Glutamatergic neuron (in vitro differentiated cells): ENCODE measurements at regions not wholly inside any gene's neighbourhood (a gene's known extent, or its start where the extent isn't known, plus 50 kb on each side); places are given as distances from the start of the nearest gene placed in this dataset.

Experiments
- DNase-seq: peaks from one replicate; pipeline ENCODE4 v3.0.0; 2022
- H3K27ac Mint-ChIP-seq: one replicate; pipeline ENCODE4 v1.8.0; 2020; ENCODE audit warnings: mild to moderate bottlenecking, mixed read lengths, inconsistent platforms; ENCODE audit not compliant: unreplicated experiment
- H3K27me3 Mint-ChIP-seq: one replicate; pipeline ENCODE4 v1.8.0; 2020; ENCODE audit warnings: mild to moderate bottlenecking, moderate library complexity, mixed read lengths, inconsistent platforms; ENCODE audit not compliant: unreplicated experiment
- H3K36me3 Mint-ChIP-seq: one replicate; pipeline ENCODE4 v1.8.0; 2020; ENCODE audit warnings: mild to moderate bottlenecking, mixed read lengths, inconsistent platforms; ENCODE audit not compliant: unreplicated experiment
- H3K4me1 Mint-ChIP-seq: one replicate; pipeline ENCODE4 v1.8.0; 2020; ENCODE audit warnings: mild to moderate bottlenecking, low read depth, mixed read lengths, inconsistent platforms; ENCODE audit not compliant: unreplicated experiment
- H3K4me3 Mint-ChIP-seq: one replicate; pipeline ENCODE4 v1.8.0; 2020; ENCODE audit warnings: mild to moderate bottlenecking, mixed read lengths, inconsistent platforms; ENCODE audit not compliant: unreplicated experiment
- H3K9me3 Mint-ChIP-seq: one replicate; pipeline ENCODE4 v1.8.0; 2020; ENCODE audit warnings: mild to moderate bottlenecking, moderate library complexity, mixed read lengths, inconsistent platforms; ENCODE audit not compliant: unreplicated experiment
- TF ChIP-seq, protein P1 (sequence below): fragments of 200-600 bp; sonication (generic); IDR thresholded peaks from one replicate; pipeline ENCODE4 v1.5.0; 2021; ENCODE audit not compliant: partially characterized antibody, unreplicated experiment

- Mint-ChIP-seq H3K36me3 (no peaks in the 10 kb centered on the region), H3K27me3 (no peaks in the 10 kb centered on the region), H3K4me3 (no peak overlapping the region), H3K9me3 (no peaks in the 10 kb centered on the region), H3K27ac (no peak overlapping the region), H3K4me1 (no peaks in the 10 kb centered on the region)
- TF ChIP-seq, protein P1, sequence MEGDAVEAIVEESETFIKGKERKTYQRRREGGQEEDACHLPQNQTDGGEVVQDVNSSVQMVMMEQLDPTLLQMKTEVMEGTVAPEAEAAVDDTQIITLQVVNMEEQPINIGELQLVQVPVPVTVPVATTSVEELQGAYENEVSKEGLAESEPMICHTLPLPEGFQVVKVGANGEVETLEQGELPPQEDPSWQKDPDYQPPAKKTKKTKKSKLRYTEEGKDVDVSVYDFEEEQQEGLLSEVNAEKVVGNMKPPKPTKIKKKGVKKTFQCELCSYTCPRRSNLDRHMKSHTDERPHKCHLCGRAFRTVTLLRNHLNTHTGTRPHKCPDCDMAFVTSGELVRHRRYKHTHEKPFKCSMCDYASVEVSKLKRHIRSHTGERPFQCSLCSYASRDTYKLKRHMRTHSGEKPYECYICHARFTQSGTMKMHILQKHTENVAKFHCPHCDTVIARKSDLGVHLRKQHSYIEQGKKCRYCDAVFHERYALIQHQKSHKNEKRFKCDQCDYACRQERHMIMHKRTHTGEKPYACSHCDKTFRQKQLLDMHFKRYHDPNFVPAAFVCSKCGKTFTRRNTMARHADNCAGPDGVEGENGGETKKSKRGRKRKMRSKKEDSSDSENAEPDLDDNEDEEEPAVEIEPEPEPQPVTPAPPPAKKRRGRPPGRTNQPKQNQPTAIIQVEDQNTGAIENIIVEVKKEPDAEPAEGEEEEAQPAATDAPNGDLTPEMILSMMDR, result no peak
- DNase-seq, result no peak
Observed at GRCh38 chr18:14031053-14031452, 101.2 kb downstream of the ZNF519 start.

DNA sequence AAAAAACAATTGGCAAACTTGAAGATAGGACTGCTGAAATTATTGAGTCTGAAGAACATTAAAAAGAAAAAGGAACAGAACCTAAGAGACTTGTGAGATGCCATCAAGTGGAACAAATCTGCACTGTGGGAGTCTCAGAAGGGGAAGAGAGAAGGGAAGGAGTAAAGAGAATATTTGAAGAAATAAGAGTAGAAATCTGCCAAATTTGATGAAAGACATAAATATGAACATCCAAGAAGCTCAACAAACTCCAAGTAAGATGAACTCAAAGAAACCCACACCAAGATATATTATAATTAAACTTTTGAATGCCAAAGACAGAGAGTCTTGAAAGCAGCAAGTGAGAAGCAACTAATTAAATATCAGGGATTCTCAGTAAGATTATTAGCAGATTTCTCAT, 102.7 kb downstream of the ZNF519 start:
- no peak overlapping the region for H3K27ac Mint-ChIP-seq
- DNase-seq, result no peak
- H3K9me3 Mint-ChIP-seq, result no peaks in the 10 kb centered on the region
- H3K4me3 Mint-ChIP-seq, result no peak overlapping the region
- H3K27me3 Mint-ChIP-seq, result no peaks in the 10 kb centered on the region
- TF ChIP-seq, protein P1, result no peak
- H3K36me3 Mint-ChIP-seq, result no peaks in the 10 kb centered on the region
- H3K4me1 Mint-ChIP-seq, result no peaks in the 10 kb centered on the region

DNA sequence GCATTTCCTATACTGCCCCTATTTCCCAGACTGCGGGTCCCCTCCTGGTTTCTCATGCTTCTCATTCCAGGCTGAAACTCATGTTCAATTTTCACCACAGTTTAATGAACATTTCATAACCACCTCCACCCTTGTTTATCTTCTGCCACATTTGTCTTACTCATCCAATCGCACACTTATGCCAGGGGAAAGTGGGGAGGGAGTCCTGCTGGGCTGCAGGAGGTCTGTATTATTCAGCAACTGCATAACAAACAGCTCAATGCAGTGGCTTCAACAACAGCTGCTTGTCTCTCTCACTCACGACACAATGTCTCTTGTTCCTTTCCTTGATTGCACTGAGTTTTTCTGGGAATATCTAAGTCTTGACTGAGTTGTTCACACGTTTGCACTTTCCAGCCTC, 106.0 kb downstream of the ZNF519 start:
- no peaks in the 10 kb centered on the region for H3K9me3 Mint-ChIP-seq
- H3K4me3 Mint-ChIP-seq, result no peak overlapping the region
- no peak overlapping the region for H3K27ac Mint-ChIP-seq
- H3K27me3 Mint-ChIP-seq, result no peaks in the 10 kb centered on the region
- H3K36me3 Mint-ChIP-seq, result no peaks in the 10 kb centered on the region
- TF ChIP-seq, protein P1, result no peak
- no peak for DNase-seq
- H3K4me1 Mint-ChIP-seq, result no peaks in the 10 kb centered on the region

DNA sequence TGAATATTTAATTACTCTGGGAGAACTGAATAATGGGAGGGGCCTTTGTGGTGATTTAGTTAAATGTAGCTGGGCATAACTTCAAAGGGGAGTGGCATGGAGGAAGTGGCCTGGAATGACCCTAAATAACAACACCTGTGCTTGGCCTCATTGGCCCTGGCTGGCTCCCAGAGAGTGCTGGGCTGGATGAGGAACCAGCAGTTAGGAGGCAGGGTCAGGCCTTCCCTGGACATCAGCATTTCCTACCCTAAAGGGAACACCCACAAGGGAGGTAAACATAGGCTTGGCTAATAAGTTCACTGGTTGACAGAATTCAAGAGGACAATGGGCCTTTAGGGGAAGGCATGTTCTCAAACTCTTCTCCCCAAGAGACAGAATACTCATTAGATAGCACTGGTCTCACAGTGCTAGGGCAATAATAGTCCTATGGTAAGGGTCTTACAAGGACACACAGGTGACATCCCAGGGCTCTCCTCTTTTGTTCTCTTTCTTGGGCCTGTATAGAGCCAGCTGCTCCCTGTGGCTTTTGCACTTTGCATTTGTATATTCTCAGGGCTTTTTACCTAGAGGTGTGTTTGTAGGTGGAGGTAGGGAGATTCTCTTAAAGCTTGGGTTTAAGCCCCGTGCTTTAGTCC, 106.8 kb downstream of the ZNF519 start:
- DNase-seq, result no peak
- no peaks in the 10 kb centered on the region for H3K36me3 Mint-ChIP-seq
- no peak overlapping the region for H3K4me3 Mint-ChIP-seq
- H3K4me1 Mint-ChIP-seq, result no peaks in the 10 kb centered on the region
- H3K27ac Mint-ChIP-seq, result no peak overlapping the region
- H3K27me3 Mint-ChIP-seq, result no peaks in the 10 kb centered on the region
- TF ChIP-seq, protein P1, result no peak
- H3K9me3 Mint-ChIP-seq, result no peaks in the 10 kb centered on the region

DNA sequence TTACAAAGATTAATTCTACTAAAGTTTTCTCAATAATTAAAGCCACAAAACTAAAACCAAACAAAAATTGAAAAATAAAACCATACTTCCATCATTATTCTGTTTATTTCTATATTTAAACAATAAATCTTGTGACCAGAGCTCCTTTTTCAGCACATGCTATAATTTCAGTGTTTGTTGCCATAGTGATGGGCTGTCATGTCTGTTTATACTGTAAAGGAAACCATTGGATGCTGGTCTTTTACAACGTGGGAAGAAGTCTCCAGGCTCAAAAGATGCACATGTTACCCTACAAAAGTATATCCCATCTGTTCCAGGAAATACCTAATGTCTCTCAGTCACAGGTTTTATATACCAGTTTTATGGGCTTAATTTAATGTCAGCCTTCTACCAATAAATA, 100.1 kb upstream of the MC2R start:
- TF ChIP-seq, protein P1, result no peak
- no peaks in the 10 kb centered on the region for H3K36me3 Mint-ChIP-seq
- no peak for DNase-seq
- H3K4me1 Mint-ChIP-seq, result no peaks in the 10 kb centered on the region
- H3K27ac Mint-ChIP-seq, result no peak overlapping the region
- no peak overlapping the region for H3K4me3 Mint-ChIP-seq
- H3K9me3 Mint-ChIP-seq, result peaks cover 8% of the 10 kb centered on the region
- no peaks in the 10 kb centered on the region for H3K27me3 Mint-ChIP-seq
